ENCODE measurements at regions not wholly inside any gene's neighbourhood (a gene's known extent, or its start where the extent isn't known, plus 50 kb on each side); places are given as distances from the start of the nearest gene placed in this dataset.

DNA sequence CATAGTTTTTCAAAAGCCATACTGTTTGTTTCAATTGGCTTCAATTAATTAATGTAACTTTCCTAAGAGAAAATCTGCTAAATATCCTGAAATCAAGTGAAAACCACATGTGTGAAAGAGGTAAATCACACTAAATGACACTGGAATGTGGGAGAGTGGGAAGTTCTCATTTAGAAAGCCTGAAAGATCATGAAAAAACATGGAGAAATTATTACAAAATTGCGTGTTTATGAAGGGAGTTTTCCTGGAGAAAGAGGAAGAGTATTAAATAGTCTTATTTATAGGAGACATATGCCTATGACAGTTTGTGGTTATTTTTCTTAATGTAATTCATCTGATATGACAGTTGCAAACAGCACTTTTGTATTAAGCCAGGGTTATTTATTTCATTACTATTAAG lies 183.7 kb downstream of the DKK2 start:
- TF ChIP-seq, protein P1, sequence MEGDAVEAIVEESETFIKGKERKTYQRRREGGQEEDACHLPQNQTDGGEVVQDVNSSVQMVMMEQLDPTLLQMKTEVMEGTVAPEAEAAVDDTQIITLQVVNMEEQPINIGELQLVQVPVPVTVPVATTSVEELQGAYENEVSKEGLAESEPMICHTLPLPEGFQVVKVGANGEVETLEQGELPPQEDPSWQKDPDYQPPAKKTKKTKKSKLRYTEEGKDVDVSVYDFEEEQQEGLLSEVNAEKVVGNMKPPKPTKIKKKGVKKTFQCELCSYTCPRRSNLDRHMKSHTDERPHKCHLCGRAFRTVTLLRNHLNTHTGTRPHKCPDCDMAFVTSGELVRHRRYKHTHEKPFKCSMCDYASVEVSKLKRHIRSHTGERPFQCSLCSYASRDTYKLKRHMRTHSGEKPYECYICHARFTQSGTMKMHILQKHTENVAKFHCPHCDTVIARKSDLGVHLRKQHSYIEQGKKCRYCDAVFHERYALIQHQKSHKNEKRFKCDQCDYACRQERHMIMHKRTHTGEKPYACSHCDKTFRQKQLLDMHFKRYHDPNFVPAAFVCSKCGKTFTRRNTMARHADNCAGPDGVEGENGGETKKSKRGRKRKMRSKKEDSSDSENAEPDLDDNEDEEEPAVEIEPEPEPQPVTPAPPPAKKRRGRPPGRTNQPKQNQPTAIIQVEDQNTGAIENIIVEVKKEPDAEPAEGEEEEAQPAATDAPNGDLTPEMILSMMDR (IDR thresholded peaks at IDR 0.05; ENCODE audit: extremely low read depth, low read depth, low read length) = no peak
- Histone ChIP-seq H3K4me1 (ENCODE audit: insufficient read depth, low read length) (no peaks in the 10 kb centered on the region), H3K27ac (ENCODE audit: low read depth, low read length) (no peak overlapping the region), H3K79me2 (ENCODE audit: insufficient read depth, low read length) (no peaks in the 10 kb centered on the region), H3K36me3 (ENCODE audit: insufficient read depth, low read length) (no peaks in the 10 kb centered on the region), H3K9me3 (ENCODE audit: low read depth, low read length) (no peaks in the 10 kb centered on the region), H2AFZ (ENCODE audit: low read length) (no peak overlapping the region), H4K20me1 (ENCODE audit: insufficient read depth, low read length) (no peaks in the 10 kb centered on the region), H3K27me3 (ENCODE audit: insufficient read depth, low read length) (no peaks in the 10 kb centered on the region), H3K4me2 (ENCODE audit: insufficient read depth, low read length) (no peak overlapping the region), H3K4me3 (ENCODE audit: insufficient read depth, low read length) (no peak overlapping the region)
- DNase-seq (ENCODE audit: insufficient read length, low spot score, missing footprints) = no peak

DNA sequence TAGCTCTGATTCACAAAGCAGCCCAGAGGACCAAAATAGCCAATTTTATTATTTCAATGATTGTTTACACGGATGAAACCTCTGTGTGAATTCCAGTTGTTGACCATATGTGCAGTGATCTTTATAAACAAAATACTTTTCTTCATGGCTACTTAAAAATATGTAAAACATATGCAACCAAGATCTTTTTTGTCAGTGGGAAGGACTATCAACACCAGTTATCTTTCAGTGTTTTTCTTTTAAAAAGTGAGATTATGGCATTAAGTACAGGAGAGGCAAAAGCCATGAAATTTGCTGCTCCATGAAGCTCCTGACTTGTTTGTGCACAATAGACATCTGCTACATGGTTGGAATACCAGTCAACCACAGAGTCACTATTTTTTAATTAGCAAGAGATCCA lies 184.4 kb downstream of the DKK2 start:
- H3K9me3 ChIP-seq (ENCODE audit: low read depth, low read length) = no peaks in the 10 kb centered on the region
- H3K4me3 ChIP-seq (ENCODE audit: insufficient read depth, low read length) = no peak overlapping the region
- no peak for DNase-seq (ENCODE audit: insufficient read length, low spot score, missing footprints)
- H4K20me1 ChIP-seq (ENCODE audit: insufficient read depth, low read length) = no peaks in the 10 kb centered on the region
- no peaks in the 10 kb centered on the region for H3K36me3 ChIP-seq (ENCODE audit: insufficient read depth, low read length)
- H3K27ac ChIP-seq (ENCODE audit: low read depth, low read length) = no peak overlapping the region
- no peak overlapping the region for H3K4me2 ChIP-seq (ENCODE audit: insufficient read depth, low read length)
- H3K79me2 ChIP-seq (ENCODE audit: insufficient read depth, low read length) = no peaks in the 10 kb centered on the region
- no peaks in the 10 kb centered on the region for H3K4me1 ChIP-seq (ENCODE audit: insufficient read depth, low read length)
- no peaks in the 10 kb centered on the region for H3K27me3 ChIP-seq (ENCODE audit: insufficient read depth, low read length)
- TF ChIP-seq, protein P1 (IDR thresholded peaks at IDR 0.05; ENCODE audit: extremely low read depth, low read depth, low read length) = no peak
- no peak overlapping the region for H2AFZ ChIP-seq (ENCODE audit: low read length)

DNA sequence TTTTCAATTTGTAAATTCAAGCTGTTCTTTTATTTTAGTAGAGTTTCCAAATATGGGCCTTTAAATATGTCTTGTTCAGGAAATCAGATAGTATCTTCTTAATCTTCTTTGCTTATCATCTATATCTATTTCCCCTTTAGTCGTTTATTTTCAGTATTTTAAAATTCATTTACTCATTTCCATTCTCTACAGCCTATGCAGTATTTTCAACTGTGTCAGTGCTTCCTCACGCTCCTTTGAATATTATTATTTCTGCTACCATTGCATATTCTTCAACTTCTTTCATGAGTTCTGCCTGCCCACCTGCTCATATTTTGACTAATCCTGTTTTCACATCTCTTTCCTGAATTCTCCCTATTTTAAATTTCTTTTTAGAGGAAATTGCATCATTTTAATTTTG lies 185.4 kb downstream of the DKK2 start:
- H3K4me3 ChIP-seq (ENCODE audit: insufficient read depth, low read length) = no peak overlapping the region
- H3K27me3 ChIP-seq (ENCODE audit: insufficient read depth, low read length) = no peaks in the 10 kb centered on the region
- no peak for DNase-seq (ENCODE audit: insufficient read length, low spot score, missing footprints)
- no peak overlapping the region for H3K27ac ChIP-seq (ENCODE audit: low read depth, low read length)
- H3K4me2 ChIP-seq (ENCODE audit: insufficient read depth, low read length) = no peak overlapping the region
- TF ChIP-seq, protein P1 (IDR thresholded peaks at IDR 0.05; ENCODE audit: extremely low read depth, low read depth, low read length) = no peak
- no peaks in the 10 kb centered on the region for H3K4me1 ChIP-seq (ENCODE audit: insufficient read depth, low read length)
- H2AFZ ChIP-seq (ENCODE audit: low read length) = no peak overlapping the region
- no peaks in the 10 kb centered on the region for H3K9me3 ChIP-seq (ENCODE audit: low read depth, low read length)
- no peaks in the 10 kb centered on the region for H4K20me1 ChIP-seq (ENCODE audit: insufficient read depth, low read length)
- no peaks in the 10 kb centered on the region for H3K79me2 ChIP-seq (ENCODE audit: insufficient read depth, low read length)
- no peaks in the 10 kb centered on the region for H3K36me3 ChIP-seq (ENCODE audit: insufficient read depth, low read length)

DNA sequence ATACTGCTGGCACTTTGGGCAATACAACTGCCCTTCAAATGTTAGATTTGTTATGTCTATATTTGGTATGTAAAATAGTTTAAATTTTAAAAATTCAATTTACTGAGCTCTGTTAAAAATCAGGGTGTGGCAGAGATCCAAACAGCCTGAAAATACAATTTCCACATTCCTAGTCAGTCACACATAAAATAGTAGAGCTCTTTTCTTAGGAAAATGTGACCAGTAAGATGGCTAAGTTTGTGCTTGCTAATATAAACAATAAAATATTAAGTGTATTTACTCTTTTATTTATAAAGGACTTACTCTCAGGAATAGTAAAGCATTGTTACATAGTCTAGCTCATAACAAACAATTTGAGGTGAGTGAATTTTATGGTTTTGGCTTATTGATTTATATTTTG lies 200.2 kb downstream of the DKK2 start:
- no peak for DNase-seq (ENCODE audit: insufficient read length, low spot score, missing footprints)
- TF ChIP-seq, protein P1 (IDR thresholded peaks at IDR 0.05; ENCODE audit: extremely low read depth, low read depth, low read length) = no peak

More for the DNA sequence above, 200.2 kb downstream of the DKK2 start:
- no peak overlapping the region for H3K27ac ChIP-seq (ENCODE audit: low read depth, low read length)
- no peaks in the 10 kb centered on the region for H3K4me1 ChIP-seq (ENCODE audit: insufficient read depth, low read length)
- no peaks in the 10 kb centered on the region for H3K36me3 ChIP-seq (ENCODE audit: insufficient read depth, low read length)
- H4K20me1 ChIP-seq (ENCODE audit: insufficient read depth, low read length) = no peaks in the 10 kb centered on the region
- H3K9me3 ChIP-seq (ENCODE audit: low read depth, low read length) = no peaks in the 10 kb centered on the region
- no peaks in the 10 kb centered on the region for H3K27me3 ChIP-seq (ENCODE audit: insufficient read depth, low read length)
- H2AFZ ChIP-seq (ENCODE audit: low read length) = no peak overlapping the region
- no peaks in the 10 kb centered on the region for H3K79me2 ChIP-seq (ENCODE audit: insufficient read depth, low read length)
- no peak overlapping the region for H3K4me2 ChIP-seq (ENCODE audit: insufficient read depth, low read length)
- H3K4me3 ChIP-seq (ENCODE audit: insufficient read depth, low read length) = no peak overlapping the region

All from osteoblast (primary cell).